T-helper 1 cell (primary cell): ENCODE measurements at regions not wholly inside any gene's neighbourhood (a gene's known extent, or its start where the extent isn't known, plus 50 kb on each side); places are given as distances from the start of the nearest gene placed in this dataset.

Experiments
- DNase-seq, 5 donors: peaks; one replicate each; pipeline ENCODE4 v3.0.0-alpha.2; 2012 to 2020

DNA sequence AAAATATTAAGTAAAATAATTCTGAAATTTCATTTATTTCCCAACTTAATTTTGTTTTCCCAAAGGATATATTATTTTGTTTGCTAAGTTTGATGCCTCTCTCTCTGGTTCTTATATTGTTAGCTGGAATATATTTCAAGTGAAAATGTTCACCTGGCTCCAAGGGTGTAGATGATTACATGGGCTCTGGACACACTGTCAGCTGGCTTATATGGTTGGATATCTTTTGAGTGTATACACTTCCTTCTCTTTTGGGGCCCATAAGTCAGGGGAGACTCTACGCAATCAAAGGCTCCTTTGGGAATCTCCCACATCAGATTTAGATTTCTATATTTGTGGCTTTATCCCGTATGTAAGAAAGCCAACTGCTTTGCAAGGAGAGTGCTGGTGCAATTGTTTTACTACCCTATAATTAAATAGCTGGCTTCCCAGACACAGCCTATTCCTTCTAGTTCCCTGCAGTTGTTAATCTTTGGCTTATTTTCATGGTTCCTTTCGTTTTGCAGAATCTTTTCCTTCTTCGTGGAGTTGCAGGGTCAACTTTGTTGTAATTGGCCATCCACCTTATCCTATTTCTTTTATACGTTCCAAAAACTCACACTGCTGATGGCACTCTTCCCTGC, 225.7 kb downstream of the DPH6 start:
- no peak for DNase-seq

DNA sequence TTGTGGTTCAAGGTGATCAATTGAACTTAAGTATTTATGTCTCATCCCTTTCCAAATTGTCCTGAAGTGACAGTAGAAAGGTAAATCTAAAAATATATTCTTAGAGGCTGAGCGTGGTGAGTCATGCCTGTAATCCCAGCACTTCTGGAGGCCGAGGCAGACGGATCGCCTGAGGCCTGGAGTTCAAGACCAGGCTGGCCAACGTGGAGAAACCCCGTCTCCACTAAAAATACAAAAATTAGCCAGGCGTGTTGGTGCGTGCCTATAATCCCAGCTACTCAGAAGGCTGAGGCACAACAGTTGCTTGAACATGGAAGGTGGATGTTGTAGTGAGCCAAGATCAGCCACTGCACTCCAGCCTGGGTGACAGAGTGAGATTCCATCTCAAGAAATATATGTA, 226.6 kb downstream of the DPH6 start:
- DNase-seq, result no peak

DNA sequence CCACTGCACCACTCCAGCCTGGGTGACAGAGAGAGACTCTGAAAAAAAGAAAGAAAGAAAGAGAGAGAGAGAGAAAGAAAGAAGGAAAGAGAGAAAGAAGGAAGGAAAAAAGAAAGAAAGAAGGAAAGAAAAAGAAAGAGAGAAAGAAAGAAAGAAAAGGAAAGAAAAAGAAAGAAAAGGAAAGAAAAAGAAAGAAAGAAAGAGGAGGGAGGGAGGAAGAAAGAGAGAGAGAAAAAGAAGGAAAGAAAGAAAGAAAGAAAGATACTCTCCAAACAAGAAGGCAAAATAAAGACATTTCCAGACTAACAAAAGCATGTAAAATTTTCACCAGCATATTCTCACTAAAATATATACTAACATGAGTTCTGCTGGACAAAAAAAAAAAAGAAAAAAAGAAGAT, 228.7 kb downstream of the DPH6 start:
- DNase-seq, result no peak

DNA sequence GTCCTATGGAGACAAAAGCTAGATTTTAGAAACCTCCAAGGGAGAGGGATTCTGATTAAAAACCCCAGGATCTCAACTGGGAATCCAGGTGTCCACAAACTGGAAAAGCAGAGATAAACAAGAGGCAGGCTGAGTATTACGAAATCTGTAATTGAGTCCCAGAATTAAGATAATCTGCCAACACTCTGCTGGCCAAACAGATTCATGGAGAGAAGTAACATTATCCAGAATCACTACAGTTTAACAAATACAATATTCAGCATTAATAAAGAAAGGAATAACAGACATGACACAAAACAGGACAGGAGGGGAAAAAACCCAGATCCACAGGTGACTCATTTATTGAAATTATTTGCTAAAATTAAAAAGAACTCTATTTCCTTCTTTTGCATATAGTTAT, 227.2 kb upstream of the NANOGP8 start:
- no peak for DNase-seq

DNA sequence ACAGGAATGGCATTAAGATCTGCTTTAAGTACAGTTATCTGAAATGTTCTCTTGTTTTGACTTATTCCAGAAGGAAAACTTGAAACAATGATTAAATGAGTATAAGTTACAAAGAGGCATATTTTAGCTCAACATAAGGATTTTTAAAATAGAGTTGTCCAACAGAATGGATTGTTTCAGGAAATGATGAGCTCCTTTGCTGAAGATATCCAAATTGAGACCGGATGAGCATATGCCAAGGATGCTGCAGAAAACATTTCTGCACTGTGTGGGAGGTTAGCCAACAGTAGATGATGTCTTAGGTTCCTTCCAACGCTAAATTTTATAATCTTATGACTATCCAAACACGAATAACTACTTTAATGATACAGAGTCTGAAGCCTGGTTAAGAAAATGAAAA, 226.5 kb upstream of the NANOGP8 start:
- no peak for DNase-seq

DNA sequence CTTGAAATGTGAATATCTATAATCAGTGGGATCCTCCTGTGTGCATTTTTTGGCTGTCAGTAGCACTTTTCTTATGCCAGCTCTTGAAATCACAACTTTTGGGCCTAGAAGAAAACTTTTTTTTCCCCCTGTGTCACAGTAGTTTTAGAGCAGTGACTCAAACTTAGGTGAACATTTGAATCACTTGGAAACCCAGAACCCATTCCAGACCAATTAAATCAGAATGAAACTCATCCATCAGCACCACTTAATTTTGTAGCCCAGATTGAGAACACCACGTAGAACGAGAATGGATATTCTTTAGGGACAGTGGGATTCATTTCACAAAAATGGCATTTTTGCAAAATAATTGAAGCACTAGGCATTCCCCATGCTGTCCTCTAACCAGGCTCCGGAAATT, 224.8 kb upstream of the NANOGP8 start:
- no peak for DNase-seq

DNA sequence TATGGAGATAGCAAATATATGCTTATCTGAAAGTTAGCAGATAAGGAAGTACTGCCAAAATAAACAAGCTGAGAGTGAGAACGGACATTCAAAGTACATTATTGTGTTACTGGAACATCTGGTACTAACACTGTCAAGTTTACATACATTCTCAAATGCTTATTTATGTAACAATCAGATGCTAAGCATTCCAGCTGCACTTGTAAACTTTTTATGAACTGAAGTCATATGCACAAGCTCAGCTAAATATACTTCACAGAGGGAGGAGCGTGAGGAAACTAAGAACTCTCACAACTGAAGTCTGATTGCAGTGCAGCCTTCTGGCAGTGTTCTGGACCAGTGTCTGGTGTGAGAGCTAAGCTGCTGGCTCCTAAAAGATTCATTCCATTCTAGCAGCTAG, 223.7 kb upstream of the NANOGP8 start:
- no peak for DNase-seq

DNA sequence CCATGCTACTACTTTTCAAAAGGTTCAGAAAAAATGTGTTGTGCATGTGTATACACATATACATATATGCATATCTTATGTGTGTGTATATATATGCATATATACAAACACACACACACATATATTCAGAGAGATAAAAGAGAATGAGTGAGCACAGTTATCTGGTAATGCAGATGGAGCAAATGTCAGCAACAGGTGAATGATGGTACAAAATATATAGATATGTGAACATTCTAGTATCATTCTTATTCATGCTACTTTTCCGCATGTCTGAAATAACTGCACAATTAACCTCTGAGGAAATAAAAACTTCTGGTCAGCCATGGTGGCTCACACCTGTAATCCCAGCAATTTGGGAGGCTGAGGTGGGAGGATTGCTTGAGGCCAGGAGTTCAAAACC, 222.6 kb upstream of the NANOGP8 start:
- DNase-seq, result no peak

DNA sequence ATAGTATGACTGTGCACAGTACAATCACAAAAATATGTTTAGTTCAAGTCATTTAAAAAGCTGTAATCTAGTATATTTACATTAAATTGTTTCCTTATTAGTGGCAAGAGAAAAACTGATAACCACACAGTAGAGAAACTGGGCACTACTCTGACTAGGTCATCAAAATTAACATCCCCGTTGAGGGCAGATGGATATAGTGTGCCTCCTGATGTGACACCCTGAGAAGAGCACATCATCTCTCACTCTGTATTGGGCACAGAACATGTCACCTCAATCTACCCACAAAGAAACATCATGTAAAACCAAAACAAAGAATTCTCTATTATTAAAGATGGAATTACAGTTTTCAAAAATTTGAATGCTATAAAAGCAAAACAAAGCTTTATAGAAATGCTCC, 221.9 kb upstream of the NANOGP8 start:
- DNase-seq, result no peak

DNA sequence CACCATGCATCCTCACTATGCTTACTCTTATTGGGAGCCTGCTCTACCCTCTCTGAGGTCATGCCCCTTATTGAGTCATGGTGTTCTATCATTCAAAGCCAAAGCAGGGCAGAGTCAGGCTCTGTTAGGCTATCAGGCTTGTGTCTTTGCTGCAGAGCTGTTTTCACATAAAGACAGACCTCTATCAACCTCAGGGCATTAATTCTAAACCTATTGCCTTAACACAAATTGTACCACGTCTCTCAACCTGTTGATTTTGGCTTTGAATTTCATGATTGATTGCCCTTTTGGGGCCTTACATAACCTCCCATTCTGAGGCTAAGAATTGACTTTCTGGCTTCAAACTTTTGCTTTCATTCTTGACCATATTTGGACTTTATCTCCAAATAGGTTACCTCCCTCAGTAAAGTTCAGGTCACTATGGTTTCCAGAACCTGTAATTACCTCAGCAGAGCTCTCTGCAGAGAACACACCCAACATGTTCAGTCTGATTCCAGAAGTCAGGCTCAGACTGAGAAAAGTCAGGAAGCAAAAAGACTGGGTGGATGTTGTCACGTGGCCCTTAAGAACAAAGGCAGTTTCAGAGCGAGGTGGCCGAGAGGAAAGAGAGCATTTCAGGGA, 221.4 kb upstream of the NANOGP8 start:
- DNase-seq, result no peak

DNA sequence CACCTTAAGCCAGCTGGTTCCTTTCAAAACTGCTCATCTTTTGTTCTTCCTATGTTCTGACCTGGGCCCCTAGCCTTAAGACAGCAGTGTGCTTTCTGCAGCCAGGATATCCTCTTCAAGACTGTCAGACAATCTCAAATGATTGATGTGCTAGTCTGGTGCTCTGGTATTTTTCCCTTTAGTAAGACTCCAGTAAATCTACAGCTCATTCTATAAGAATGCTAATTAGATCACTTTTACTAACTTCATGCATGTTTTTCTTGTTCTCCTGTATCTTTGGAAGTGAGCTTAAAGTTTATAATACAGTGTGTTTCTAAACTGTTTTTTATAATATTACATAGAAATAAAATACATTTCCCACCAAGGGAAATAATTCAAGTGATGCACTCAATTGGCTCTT, 220.9 kb upstream of the NANOGP8 start:
- no peak for DNase-seq

DNA sequence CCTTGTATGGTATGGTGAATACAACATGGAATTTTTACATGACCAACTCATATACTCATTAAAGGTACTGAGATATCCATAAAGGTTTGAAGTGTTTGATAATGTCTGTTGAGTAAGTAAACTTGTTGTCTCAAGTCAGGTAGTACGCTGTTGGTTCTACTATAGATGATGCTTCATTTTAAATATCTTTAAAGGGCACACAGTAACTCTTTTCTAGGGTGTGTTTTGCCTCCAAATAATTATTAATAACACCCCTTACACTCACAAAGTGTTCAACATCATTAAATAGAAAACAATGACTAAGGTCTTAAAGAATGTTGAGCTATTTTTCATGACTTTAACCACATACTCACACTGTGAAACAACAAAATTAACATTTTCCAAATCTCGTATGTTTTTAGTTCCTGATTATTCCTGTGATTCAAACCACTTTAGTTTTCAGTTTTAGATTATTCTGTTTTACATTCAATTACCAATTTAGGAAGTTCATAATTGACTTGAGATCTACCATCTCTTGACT, 220.0 kb upstream of the NANOGP8 start:
- no peak for DNase-seq

DNA sequence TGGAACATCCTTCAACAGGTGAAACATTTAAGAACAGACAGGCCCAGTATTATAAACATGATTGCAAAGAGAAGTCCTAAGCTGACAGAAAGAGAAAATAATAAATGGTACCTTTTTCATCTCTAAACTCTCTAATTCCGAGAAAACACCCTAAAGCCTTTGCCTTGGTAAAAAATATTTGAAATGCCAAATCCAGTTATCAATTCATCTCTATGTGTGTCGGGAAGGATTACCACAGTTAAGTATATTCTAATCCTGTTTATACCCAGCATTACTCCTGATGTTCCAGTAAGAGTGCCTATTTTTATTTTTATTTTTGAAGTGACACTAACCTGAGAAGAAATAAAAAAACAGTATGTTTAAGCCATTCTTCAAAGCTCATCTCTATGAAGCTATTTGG, 219.3 kb upstream of the NANOGP8 start:
- no peak for DNase-seq

DNA sequence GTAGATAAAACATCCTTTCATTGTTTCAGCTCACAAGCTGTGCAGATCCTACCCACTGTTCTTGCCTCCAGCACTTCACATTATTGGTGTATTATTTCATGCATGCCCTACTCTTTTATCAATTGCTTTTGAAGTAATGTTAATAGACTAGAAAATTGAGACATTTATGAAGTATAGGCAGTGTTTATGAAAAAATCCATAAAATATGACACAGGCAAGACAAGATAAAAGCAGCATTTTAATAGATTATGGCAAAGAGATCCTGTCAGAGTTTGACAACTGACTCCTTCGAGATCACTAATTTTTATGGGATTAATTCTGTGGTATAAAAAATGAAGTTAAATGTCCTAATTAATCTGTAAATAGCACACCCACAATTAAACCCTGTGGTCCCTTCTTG, 217.2 kb upstream of the NANOGP8 start:
- DNase-seq, result no peak

DNA sequence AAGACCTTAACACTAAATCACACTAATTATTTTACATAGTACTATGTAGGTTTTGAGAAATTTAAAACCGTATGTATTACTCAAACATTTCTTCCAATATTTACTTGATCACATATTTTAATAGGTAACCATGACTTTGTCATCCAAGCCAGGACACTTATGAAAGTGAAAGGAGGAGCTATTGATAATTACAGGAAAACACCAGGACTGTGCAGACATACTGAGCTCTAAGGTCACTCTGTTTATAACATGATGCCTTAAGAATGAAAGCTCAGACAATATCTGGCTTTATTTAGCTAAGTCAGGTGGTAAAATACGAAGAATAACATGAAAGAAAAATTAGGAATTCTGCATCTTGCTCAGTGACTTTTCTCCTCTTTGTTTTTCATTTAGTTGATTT, 216.0 kb upstream of the NANOGP8 start:
- no peak for DNase-seq

DNA sequence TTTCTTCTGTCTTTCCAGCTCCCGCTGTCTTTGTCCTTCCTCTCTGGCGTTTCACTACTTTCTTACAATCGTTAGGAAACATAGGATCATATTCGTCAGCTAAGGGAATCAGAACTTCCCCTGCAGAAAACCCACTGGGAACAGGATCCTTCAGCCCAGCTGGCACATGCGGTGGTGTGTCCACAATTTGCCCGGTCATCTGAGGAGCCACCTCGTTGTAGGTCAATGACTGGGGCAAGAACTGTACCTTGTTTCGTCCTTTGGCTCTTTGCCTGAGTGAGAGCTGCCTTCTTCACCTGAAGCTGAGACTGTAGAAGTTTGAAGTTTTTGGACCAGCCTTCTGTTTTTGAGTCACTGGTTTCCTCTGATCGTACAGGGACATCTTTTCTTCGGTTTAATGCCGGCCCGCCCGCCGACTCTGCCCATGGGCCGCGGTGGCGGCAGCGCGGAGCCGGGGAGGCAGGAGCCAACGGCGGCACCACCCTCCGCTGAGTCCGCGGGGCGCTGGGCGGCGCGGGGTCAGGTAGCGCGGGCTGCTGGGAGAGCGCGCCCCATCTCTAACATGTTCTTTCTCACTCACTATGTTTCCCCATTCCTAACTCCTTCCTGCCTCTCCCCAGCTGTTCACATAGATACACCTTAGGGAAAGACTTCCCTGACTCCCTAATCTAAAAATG, 214.1 kb upstream of the NANOGP8 start:
- no peak for DNase-seq

DNA sequence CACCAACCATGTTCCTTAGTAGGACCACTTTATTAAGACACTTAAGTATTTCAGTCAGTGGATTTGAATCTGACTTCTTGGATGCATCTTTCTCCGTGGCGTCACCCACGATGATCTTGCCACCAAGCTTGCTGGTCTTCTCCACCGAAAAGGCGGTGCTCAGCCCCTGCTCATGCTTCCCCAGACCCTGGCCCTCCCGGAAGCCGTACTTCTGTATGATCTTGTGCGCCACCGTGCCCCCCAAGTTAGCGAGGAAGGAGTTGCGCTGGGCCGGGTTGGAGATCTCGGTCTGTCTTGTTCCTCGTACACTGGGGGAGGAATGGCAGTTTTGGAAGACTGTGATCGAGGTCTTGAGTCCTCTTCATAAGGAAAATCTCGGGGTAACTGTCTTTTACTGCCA, 213.4 kb upstream of the NANOGP8 start:
- DNase-seq, result no peak

DNA sequence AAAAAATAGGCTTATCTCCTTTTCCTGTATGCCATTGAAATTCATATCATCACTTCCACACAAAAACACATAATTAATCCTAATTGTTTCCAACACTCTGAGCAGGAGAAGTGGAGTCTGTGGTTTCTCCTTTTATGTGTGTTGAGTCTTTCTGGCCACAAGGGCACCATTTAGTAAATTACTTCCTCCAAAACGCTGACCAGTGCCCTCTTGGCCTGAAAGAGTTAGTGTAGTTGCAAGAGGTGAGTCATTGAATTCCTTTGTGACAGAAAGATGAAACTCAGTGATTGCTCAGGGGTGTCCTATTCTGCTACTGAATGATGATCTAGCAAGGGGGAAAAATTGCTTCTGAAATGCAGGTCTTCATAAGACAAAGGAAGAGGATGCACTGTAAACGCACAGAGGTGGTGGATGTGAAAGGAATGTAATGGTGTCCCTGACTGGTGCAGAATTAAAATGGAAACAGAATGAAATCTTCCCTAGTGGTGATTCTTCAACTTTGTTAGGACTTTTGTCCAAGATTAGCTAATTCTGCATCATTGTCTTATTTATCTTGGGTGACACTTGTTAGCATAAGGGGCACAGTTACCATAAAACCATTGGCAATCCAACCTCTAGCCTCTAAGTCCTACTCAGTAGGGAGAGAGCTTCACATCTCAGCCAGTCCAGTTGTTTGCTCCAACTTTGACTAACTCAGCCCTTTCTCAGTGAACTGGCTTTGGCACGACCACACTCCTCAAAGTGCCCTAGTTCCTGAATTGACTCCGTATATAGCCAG, 208.4 kb upstream of the NANOGP8 start:
- DNase-seq, result no peak

DNA sequence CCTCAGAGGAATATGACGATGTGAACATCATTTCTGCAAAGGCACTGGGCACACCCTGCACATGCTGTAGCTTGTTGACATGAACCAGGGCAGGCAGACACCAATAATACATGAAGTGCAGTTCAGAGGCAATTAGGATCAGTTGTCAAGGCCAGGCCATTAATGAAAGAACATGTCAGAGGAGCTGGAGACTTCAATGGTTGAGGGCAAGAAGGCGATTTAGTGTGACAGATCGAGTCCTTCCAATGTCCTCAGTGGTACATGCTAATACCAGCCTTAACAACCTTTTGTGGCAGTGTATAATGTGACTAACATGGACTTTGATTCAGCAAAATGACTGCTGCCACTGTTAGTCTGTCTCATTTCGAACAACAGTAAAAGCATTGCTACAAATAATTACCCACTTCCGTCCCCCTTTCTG, 205.2 kb upstream of the NANOGP8 start:
- no peak for DNase-seq

DNA sequence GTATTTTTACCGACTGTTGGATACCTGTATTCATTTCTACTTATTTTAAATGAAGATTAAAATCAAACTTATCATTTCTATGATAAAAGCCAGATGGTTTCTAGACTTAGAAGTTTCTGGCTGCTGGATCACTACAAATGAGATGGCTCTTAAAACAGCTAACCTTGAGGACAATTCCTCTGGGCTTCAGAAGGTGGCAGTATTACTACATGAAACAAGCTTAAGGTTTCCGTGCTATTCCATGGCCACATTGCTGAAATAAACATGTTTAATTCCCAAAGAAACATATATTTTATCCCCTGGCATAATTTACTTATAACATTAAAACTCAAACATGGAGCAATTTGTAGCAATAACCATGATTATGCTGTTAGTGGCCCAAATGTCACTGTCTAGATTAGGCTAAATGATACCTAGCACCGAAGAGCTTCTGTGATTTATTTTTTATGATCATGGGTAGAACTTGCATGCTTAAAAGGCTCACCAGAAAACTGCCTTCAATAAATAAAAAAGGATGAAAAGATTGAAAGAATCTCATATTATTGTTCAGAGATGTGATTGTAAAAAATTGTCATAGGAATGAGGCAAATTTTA, 204.0 kb upstream of the NANOGP8 start:
- DNase-seq, result no peak

DNA sequence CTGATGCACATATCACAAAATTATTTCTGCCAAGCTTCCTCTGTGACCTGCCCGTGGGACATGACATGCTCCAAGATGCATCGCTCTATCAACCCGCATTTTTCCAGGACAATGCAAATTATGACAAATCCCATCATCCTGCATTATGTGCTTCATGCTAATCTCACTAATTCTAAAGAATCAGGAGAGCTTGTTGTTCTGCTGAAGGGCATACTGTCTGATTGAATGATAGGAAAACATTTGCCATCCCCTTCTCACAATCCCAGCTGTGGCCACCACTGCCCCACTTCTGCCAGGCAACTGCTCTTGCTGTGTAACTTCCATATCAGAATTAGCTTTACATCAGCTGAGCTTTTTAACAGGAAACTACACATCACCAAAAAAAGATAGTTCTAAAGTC, 203.5 kb upstream of the NANOGP8 start:
- no peak for DNase-seq

DNA sequence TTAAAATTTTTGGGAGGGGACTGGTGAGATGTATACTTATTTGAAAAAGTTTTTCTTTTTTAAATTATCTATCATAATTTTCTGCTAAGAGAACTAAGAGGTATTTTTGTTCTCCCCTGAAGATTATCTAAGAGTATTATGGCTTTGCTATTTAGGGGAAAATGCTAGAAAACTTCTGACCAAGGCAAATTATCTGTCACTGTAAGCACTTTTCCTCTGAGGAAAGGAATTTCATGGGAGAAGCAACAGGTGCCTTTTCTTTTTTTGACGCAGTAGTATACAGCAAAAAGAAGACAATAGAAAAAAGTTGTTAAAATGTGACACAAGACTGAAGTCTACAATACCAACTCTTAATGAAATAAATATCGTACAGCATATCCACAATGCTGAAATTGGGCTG, 201.6 kb upstream of the NANOGP8 start:
- DNase-seq, result no peak

DNA sequence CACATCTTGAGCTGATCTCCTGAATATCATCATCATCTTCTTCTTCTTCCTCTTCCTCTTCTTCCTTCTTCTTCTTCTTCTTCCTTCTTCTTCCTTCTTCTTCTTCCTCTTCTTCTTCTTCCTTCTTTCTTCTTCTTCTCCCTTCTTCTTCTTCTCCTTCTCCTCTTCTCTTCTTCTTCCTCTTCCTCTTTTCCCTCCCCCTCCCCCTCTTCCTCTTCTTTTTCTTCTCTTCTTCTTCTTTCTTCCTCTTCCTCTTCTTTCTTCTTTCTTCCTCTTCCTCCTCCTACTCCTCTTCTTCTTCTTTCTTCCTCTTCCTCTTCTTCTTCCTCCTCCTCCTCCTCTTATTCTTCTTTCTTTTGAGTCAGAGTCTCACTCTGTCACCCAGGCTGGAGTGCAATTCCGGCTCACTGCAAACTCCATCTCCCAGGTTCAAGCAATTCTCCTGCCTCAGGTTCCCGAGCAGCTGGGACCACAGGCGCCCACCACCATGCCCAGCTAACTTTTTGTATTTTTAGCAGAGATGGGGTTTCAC, 197.9 kb upstream of the NANOGP8 start:
- no peak for DNase-seq
